ENCODE measurements at regions not wholly inside any gene's neighbourhood (a gene's known extent, or its start where the extent isn't known, plus 50 kb on each side); places are given as distances from the start of the nearest gene placed in this dataset.

DNA sequence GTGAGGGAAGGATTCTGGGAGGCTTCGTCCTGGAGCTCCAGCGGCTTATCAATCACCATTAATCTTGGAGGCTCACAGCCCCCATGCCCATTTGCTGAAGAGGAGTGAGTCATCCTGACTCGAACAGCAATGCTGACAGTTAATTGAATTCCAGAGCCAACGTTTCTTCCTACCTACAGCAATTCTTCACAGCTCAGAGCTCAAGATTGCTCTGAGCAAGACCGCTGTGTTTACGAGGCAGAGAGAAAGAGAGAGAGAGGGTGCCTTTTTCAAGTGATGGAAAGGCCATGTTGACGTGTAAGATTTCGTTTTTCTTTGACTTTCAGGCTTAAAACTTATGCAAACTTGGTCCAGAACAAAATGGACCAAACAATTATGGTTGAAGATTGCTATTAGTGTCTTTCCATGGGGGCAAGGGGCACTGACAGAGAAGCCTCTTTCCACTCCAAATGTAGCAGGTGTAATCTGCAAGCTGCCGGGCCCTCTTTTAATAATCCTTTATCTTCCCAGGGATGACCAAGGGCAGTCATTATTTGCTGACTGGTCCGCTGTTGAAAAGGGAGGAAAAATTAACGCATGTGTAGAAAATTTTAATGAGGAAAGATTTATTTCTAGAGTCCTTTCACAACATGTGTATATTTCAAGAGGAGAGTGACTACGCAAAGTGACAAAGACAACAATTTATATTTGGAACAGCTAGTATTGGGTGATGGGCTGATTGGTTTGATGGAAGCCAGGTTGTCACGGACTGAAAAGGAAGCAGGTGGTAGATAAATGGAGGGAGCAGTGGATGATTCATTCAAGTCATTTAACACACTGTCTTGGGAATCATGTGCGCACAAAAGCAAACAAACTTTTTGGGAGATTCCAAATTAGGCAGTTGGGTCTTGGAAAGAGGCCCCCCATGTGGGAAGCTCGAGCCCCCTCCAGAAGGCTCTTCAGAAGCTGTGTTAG is 136.1 kb upstream of the IRF2BP2 start (continued):
- TF ChIP-seq RBM17 (IDR thresholded peaks at IDR 0.05; ENCODE audit: borderline replicate concordance, low read depth, low read length) (no peak), PHTF2 (CRISPR knock-in tag; IDR thresholded peaks at IDR 0.05) (no peak), SNIP1 (IDR thresholded peaks at IDR 0.05; ENCODE audit: low read depth) (no peak), TBL1XR1 (IDR thresholded peaks at IDR 0.05; ENCODE audit: low read length in 2 of 2) (no peak), XRCC5 (IDR thresholded peaks at IDR 0.05; ENCODE audit: low read depth, low read length) (no peak), MTA1 (IDR thresholded peaks at IDR 0.05; ENCODE audit: borderline replicate concordance) (no peak), SAFB (IDR thresholded peaks at IDR 0.05; ENCODE audit: borderline replicate concordance, low read depth, low read length) (no peak), CHCHD3 (CRISPR knock-in tag; IDR thresholded peaks at IDR 0.05) (no peak), CREB1 (IDR thresholded peaks at IDR 0.05) (no peak), CREB1 (CRISPR knock-in tag; IDR thresholded peaks at IDR 0.05) (no peak)
- TF ChIP-seq, protein P1, sequence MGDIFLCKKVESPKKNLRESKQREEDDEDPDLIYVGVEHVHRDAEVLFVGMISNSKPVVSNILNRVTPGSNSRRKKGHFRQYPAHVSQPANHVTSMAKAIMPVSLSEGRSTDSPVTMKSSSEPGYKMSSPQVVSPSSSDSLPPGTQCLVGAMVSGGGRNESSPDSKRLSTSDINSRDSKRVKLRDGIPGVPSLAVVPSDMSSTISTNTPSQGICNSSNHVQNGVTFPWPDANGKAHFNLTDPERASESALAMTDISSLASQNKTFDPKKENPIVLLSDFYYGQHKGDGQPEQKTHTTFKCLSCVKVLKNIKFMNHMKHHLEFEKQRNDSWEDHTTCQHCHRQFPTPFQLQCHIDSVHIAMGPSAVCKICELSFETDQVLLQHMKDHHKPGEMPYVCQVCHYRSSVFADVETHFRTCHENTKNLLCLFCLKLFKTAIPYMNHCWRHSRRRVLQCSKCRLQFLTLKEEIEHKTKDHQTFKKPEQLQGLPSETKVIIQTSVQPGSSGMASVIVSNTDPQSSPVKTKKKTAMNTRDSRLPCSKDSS (IDR thresholded peaks at IDR 0.05; ENCODE audit: low read depth, partially characterized antibody) = no peak
- TF ChIP-seq, protein P2, sequence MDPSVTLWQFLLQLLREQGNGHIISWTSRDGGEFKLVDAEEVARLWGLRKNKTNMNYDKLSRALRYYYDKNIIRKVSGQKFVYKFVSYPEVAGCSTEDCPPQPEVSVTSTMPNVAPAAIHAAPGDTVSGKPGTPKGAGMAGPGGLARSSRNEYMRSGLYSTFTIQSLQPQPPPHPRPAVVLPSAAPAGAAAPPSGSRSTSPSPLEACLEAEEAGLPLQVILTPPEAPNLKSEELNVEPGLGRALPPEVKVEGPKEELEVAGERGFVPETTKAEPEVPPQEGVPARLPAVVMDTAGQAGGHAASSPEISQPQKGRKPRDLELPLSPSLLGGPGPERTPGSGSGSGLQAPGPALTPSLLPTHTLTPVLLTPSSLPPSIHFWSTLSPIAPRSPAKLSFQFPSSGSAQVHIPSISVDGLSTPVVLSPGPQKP (CRISPR knock-in tag; IDR thresholded peaks at IDR 0.05) = no peak
- TF ChIP-seq, protein P3, sequence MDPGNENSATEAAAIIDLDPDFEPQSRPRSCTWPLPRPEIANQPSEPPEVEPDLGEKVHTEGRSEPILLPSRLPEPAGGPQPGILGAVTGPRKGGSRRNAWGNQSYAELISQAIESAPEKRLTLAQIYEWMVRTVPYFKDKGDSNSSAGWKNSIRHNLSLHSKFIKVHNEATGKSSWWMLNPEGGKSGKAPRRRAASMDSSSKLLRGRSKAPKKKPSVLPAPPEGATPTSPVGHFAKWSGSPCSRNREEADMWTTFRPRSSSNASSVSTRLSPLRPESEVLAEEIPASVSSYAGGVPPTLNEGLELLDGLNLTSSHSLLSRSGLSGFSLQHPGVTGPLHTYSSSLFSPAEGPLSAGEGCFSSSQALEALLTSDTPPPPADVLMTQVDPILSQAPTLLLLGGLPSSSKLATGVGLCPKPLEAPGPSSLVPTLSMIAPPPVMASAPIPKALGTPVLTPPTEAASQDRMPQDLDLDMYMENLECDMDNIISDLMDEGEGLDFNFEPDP (CRISPR knock-in tag; IDR thresholded peaks at IDR 0.05) = no peak
- TF ChIP-seq, protein P4, sequence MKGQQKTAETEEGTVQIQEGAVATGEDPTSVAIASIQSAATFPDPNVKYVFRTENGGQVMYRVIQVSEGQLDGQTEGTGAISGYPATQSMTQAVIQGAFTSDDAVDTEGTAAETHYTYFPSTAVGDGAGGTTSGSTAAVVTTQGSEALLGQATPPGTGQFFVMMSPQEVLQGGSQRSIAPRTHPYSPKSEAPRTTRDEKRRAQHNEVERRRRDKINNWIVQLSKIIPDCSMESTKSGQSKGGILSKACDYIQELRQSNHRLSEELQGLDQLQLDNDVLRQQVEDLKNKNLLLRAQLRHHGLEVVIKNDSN (CRISPR knock-in tag; IDR thresholded peaks at IDR 0.05) = no peak
- TF ChIP-seq, protein P5, sequence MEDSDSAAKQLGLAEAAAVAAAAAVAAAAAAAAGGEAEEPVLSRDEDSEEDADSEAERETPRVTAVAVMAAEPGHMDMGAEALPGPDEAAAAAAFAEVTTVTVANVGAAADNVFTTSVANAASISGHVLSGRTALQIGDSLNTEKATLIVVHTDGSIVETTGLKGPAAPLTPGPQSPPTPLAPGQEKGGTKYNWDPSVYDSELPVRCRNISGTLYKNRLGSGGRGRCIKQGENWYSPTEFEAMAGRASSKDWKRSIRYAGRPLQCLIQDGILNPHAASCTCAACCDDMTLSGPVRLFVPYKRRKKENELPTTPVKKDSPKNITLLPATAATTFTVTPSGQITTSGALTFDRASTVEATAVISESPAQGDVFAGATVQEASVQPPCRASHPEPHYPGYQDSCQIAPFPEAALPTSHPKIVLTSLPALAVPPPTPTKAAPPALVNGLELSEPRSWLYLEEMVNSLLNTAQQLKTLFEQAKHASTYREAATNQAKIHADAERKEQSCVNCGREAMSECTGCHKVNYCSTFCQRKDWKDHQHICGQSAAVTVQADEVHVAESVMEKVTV (CRISPR knock-in tag; IDR thresholded peaks at IDR 0.05) = no peak
- TF ChIP-seq, protein P6, sequence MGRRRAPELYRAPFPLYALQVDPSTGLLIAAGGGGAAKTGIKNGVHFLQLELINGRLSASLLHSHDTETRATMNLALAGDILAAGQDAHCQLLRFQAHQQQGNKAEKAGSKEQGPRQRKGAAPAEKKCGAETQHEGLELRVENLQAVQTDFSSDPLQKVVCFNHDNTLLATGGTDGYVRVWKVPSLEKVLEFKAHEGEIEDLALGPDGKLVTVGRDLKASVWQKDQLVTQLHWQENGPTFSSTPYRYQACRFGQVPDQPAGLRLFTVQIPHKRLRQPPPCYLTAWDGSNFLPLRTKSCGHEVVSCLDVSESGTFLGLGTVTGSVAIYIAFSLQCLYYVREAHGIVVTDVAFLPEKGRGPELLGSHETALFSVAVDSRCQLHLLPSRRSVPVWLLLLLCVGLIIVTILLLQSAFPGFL (CRISPR knock-in tag; IDR thresholded peaks at IDR 0.05) = no peak
- TF ChIP-seq, protein P7, sequence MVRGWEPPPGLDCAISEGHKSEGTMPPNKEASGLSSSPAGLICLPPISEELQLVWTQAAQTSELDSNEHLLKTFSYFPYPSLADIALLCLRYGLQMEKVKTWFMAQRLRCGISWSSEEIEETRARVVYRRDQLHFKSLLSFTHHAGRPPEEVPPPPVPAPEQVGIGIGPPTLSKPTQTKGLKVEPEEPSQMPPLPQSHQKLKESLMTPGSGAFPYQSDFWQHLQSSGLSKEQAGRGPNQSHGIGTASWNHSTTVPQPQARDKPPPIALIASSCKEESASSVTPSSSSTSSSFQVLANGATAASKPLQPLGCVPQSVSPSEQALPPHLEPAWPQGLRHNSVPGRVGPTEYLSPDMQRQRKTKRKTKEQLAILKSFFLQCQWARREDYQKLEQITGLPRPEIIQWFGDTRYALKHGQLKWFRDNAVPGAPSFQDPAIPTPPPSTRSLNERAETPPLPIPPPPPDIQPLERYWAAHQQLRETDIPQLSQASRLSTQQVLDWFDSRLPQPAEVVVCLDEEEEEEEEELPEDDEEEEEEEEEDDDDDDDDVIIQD (CRISPR knock-in tag; IDR thresholded peaks at IDR 0.05) = no peak

Measured in K562 (cell line).